ENCODE measurements at regions not wholly inside any gene's neighbourhood (a gene's known extent, or its start where the extent isn't known, plus 50 kb on each side); places are given as distances from the start of the nearest gene placed in this dataset.

- TF ChIP-seq CTCF (IDR thresholded peaks at IDR 0.05; ENCODE audit: borderline replicate concordance, extremely low read depth, low read length, poor library complexity, severe bottlenecking): no peak
- TF ChIP-seq EZH2 (IDR thresholded peaks at IDR 0.05; ENCODE audit: borderline replicate concordance, low read depth, low read length, severe bottlenecking): no peak
Measured at GRCh38 chr1:195828325-195828724, 779.9 kb downstream of the KCNT2 start.
